Transverse colon (tissue), 4 donors: ENCODE measurements at regions not wholly inside any gene's neighbourhood (a gene's known extent, or its start where the extent isn't known, plus 50 kb on each side); places are given as distances from the start of the nearest gene placed in this dataset.

ENCODE experiments used
- DNase-seq: peaks from one replicate; pipeline ENCODE4 v3.0.0-alpha.2; 2019
- H3K27ac ChIP-seq, 4 donors: fragments of 200-600 bp; sonication (generic); 2 replicates each; pipeline ENCODE4 v1.5.1; 2016 to 2018; ENCODE audit warnings: inconsistent platforms in 4 of 4
- H3K27me3 ChIP-seq: fragments of 200-600 bp; sonication (generic); 2 replicates; pipeline ENCODE4 v1.5.1; 2017; ENCODE audit warnings: inconsistent platforms
- H3K36me3 ChIP-seq, 4 donors: fragments of 200-600 bp; sonication (generic); 2 replicates each; pipeline ENCODE4 v1.5.1; 2017 to 2019; ENCODE audit warnings: inconsistent platforms in 4 of 4
- H3K4me1 ChIP-seq, 4 donors: fragments of 200-600 bp; sonication (generic); 2 replicates each; pipeline ENCODE4 v1.5.1; 2017 to 2020; ENCODE audit warnings: inconsistent platforms in 4 of 4
- H3K4me3 ChIP-seq, 4 donors: fragments of 200-600 bp; sonication (generic); 1 replicate in 1 of 4; 2 replicates in 3 of 4; pipeline versions ENCODE4 v1.5.1 to v1.6.1; 2017 to 2019; ENCODE audit warnings: inconsistent platforms in 4 of 4
- H3K9me3 ChIP-seq, 2 donors: fragments of 200-600 bp; sonication (generic); 2 replicates each; pipeline ENCODE4 v1.5.1; 2017 to 2019; ENCODE audit warnings: inconsistent platforms in 2 of 2
- EP300 ChIP-seq: sonication (generic); formaldehyde crosslinking; IDR thresholded peaks from one replicate; pipeline ENCODE4 v1.6.1; 2017; ENCODE audit warnings: antibody characterized with exemption, low read depth
- POLR2A ChIP-seq: fragments of 450-650 bp; IDR thresholded peaks from one replicate; pipeline ENCODE4 v1.6.1; 2016; ENCODE audit warnings: antibody characterized with exemption, mild to moderate bottlenecking, moderate library complexity
- POLR2AphosphoS5 ChIP-seq, 3 donors: sonication (generic); formaldehyde crosslinking; IDR thresholded peaks; one replicate each; pipeline ENCODE4 v1.6.1; 2016; ENCODE audit warnings: antibody characterized with exemption in 3 of 3
- WGBS, 2 donors: methylation state at CpG; one replicate each; pipeline ENCODE4 v1.1.5; 2018; ENCODE audit warnings: low coverage in 1 of 2; 5-methylcytosine and 5-hydroxymethylcytosine counted together
- in situ Hi-C, 4 donors: fragments of 200-750 bp; cut with MboI; loops; one replicate each; pipeline versions ENCODE4 v1.15.0 to v1.15.1; 2017; ENCODE audit warnings: low sequenced_read_pairs in 3 of 4, low pct_ligation_motif_present in 1 of 4, low pct_unique_long_range_greater_than_20kb in 1 of 4
- intact Hi-C: fragments of 100-400 bp; cut with DNase I; formaldehyde crosslinking; loops from one replicate; pipeline ENCODE4 v1.15.1; 2023; ENCODE audit warnings: low total_unique reads
- TF ChIP-seq, protein P1 (sequence below), 5 experiments: fragments of 200-600 bp in 3 of 5; fragments of 450-650 bp in 2 of 5; sonication (generic) in 3 of 5; IDR thresholded peaks; 1 replicate in 2 of 5; 2 replicates in 3 of 5; pipeline ENCODE4 v1.5.1; 2016 to 2017; ENCODE audit warnings: antibody characterized with exemption in 5 of 5, inconsistent platforms in 3 of 5, mild to moderate bottlenecking in 2 of 5, moderate library complexity in 1 of 5

DNA sequence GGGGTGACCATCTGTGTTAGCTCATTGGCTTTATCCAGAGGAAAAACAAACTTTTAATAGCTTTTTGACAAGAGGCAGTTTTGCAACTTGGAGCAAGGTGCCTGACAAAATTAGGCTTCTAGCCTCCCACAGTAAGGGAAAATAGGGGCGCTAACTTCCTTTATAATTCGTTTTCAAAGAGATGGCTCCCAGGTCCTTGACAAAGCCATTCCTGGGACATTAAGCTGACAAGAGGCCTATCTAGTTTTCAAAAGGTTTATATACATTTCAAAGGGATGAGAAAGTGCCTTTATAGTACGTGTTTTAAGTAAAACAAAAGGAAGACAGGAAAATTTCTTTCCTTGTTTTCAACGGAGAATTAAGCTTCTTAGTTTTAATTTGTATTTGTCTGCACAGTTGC, 159.4 kb upstream of the GCFC2 start:
- no peaks in the 10 kb centered on the region for H3K27me3 ChIP-seq
- DNase-seq = no peak
- H3K4me3 ChIP-seq = no peak overlapping the region
- TF ChIP-seq POLR2A = no peak
- TF ChIP-seq POLR2AphosphoS5 (IDR thresholded peaks at IDR 0.05) = no peak
- no peak for TF ChIP-seq EP300
- TF ChIP-seq, protein P1, sequence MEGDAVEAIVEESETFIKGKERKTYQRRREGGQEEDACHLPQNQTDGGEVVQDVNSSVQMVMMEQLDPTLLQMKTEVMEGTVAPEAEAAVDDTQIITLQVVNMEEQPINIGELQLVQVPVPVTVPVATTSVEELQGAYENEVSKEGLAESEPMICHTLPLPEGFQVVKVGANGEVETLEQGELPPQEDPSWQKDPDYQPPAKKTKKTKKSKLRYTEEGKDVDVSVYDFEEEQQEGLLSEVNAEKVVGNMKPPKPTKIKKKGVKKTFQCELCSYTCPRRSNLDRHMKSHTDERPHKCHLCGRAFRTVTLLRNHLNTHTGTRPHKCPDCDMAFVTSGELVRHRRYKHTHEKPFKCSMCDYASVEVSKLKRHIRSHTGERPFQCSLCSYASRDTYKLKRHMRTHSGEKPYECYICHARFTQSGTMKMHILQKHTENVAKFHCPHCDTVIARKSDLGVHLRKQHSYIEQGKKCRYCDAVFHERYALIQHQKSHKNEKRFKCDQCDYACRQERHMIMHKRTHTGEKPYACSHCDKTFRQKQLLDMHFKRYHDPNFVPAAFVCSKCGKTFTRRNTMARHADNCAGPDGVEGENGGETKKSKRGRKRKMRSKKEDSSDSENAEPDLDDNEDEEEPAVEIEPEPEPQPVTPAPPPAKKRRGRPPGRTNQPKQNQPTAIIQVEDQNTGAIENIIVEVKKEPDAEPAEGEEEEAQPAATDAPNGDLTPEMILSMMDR (IDR thresholded peaks at IDR 0.05) = no peak
- H3K27ac ChIP-seq = no peak overlapping the region
- 35 to 45% methylated on average over 4 of the region's 4 CpGs for WGBS, 2 donors
- in situ Hi-C loops (no loop called here), intact Hi-C loops (no loop called here)
- no peaks in the 10 kb centered on the region for H3K36me3 ChIP-seq
- no peaks in the 10 kb centered on the region for H3K4me1 ChIP-seq
- H3K9me3 ChIP-seq = no peaks in the 10 kb centered on the region

DNA sequence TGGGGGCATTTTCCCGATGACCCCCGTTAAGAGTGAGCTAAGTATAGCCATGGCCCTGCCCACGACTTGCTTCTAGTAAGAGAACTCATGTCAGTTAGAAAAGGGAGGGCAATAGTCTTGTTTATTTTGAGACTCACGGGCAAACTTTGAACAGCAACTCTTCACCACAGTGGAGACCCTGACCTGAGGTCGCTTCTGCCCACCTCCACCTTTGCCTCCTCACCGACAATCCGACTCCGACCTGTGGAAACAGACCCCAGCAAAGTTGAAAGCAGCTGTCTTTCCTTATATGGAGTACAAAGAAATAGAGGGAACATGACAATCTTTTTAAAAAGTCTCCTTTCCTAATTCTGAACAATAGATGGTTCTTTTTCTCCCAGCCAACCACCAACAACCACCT, 155.0 kb upstream of the GCFC2 start:
- Histone ChIP-seq H3K9me3 (no peaks in the 10 kb centered on the region), H3K27me3 (no peaks in the 10 kb centered on the region), H3K27ac (no peak overlapping the region), H3K4me3 (no peak overlapping the region), H3K36me3 (no peaks in the 10 kb centered on the region), H3K4me1 (no peaks in the 10 kb centered on the region)
- DNase-seq = no peak
- WGBS, 2 donors = 74 to 100% methylated on average over 3 to 8 of the region's 8 CpGs
- in situ Hi-C loops = no loop called here
- TF ChIP-seq, protein P1 (IDR thresholded peaks at IDR 0.05) = no peak
- no peak for TF ChIP-seq POLR2AphosphoS5 (IDR thresholded peaks at IDR 0.05)
- no peak for TF ChIP-seq EP300
- no peak for TF ChIP-seq POLR2A
- intact Hi-C loops = no loop called here

DNA sequence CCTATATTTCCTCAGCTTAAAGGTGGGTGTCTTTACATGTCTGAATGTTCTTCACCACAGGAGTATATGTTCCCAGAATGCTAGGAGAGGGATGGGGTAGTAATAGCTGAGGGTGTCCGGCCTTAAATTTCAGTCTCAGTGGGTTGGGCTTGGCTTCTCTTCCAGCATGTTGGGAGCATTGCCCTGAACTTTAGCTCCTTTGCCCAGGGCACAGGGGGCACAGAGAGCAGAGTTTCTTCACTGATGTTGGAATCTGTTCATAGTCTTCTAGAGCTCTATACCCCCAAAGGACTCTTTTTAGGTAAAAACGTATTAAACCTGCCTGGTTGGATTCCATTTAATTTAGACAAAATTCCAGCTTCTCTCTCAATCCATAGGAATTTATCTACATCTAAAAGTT, 154.4 kb upstream of the GCFC2 start:
- intact Hi-C loops (no loop called here), in situ Hi-C loops (no loop called here)
- no peaks in the 10 kb centered on the region for H3K27me3 ChIP-seq
- no peaks in the 10 kb centered on the region for H3K9me3 ChIP-seq
- no peak for DNase-seq
- no peaks in the 10 kb centered on the region for H3K36me3 ChIP-seq
- no peak overlapping the region for H3K27ac ChIP-seq
- 72 to 83% methylated on average over 1 to 2 of the region's 2 CpGs for WGBS, 2 donors
- H3K4me1 ChIP-seq = no peaks in the 10 kb centered on the region
- TF ChIP-seq EP300 = no peak
- TF ChIP-seq, protein P1 (IDR thresholded peaks at IDR 0.05) = no peak
- no peak for TF ChIP-seq POLR2A
- TF ChIP-seq POLR2AphosphoS5 (IDR thresholded peaks at IDR 0.05) = no peak
- no peak overlapping the region for H3K4me3 ChIP-seq

DNA sequence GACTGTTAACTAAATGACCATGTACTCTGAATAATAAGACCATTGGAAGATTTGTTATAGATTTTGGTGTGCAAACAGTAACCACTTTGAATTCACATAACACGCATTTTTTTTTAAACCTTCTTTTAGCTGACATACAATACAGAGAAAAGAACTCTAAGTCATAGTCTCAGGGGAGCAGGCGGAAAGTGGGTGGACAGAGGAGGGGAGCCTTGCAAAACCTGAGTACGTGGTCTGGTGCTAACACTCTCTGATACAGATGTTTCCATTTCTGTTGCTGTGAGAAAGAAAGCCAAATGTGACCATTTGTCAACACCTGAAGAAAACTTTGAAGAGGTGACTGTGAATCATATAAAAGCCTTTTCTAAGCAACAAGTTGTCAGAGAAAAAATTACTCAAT, 151.8 kb upstream of the GCFC2 start:
- TF ChIP-seq POLR2A (no peak), POLR2AphosphoS5 (IDR thresholded peaks at IDR 0.05) (no peak), EP300 (no peak)
- TF ChIP-seq, protein P1 (IDR thresholded peaks at IDR 0.05) = no peak
- no peaks in the 10 kb centered on the region for H3K27me3 ChIP-seq
- no peak for DNase-seq
- no peaks in the 10 kb centered on the region for H3K36me3 ChIP-seq
- no peaks in the 10 kb centered on the region for H3K9me3 ChIP-seq
- in situ Hi-C loops (no loop called here), intact Hi-C loops (no loop called here)
- WGBS, 2 donors = 77 to 86% methylated on average over 3 of the region's 3 CpGs
- no peaks in the 10 kb centered on the region for H3K4me1 ChIP-seq
- no peak overlapping the region for H3K4me3 ChIP-seq
- no peak overlapping the region for H3K27ac ChIP-seq
